Heart left ventricle (tissue), 13 donors: ENCODE measurements at regions not wholly inside any gene's neighbourhood (a gene's known extent, or its start where the extent isn't known, plus 50 kb on each side); places are given as distances from the start of the nearest gene placed in this dataset.

Experiments
- CTCF ChIP-seq, 12 donors: fragments of 200-600 bp; sonication (generic) in 4 of 12; IDR thresholded peaks; one replicate each; pipeline versions ENCODE4 v1.5.0 to v1.8.0; 2018 to 2022; ENCODE audit warnings: antibody characterized with exemption in 12 of 12, mild to moderate bottlenecking in 5 of 12
- POLR2A ChIP-seq, 2 donors: fragments of 450-650 bp; IDR thresholded peaks; one replicate each; pipeline ENCODE4 v1.6.1; 2017; ENCODE audit warnings: antibody characterized with exemption in 2 of 2, mild to moderate bottlenecking in 2 of 2, moderate library complexity in 2 of 2
- donor health status: ischemic (EF 13 %, LVEDD 7.1; RV severe dilation, severe dysfunction).
- donor health status: DM: no; HTN: yes; CAD: no.
- donor health status: DM: no; HTN: no; CAD: no.
- donor health status: ischemic (EF 25% LVEDD 6.9; RV normal size, moderate dysfunction).
- donor health status: ischemic (EF 25% LVEDD 5.7; RV mildly dilated, moderate dysfunction).
- donor health status: ischemic (EF 35%, LVEDD 5.7; RV mildly dilated, moderate dysfunction).
- donor health status: nonischemic (EF 11% LVEDD 7.7; RV severe dilation, severe dysfunction).
- donor health status: DM: yes; HTN: yes; CAD: no.
- donor health status: PGD.
- donor health status: ischemic (EF 29% LVEDD 5.4; RV normal size, mild dysfunction).
- donor health status: nonischemic (EF 23%, LVEDD 6.1; RV moderate dilation, normal function).

- TF ChIP-seq POLR2A (IDR thresholded peaks at IDR 0.05) (no peak), CTCF (IDR thresholded peaks at IDR 0.05) (no peak)
These were observed 391.6 kb downstream of the PCDH7 start for GRCh38 chr4:31111790-31112189.
